ENCODE measurements at regions not wholly inside any gene's neighbourhood (a gene's known extent, or its start where the extent isn't known, plus 50 kb on each side); places are given as distances from the start of the nearest gene placed in this dataset.

- ATAC-seq: no peak
- H3K9me3 ChIP-seq (ENCODE audit: low read length): no peaks in the 10 kb centered on the region
- no TSS peak for BruUV-seq (replicated peaks)
- no peak overlapping the region for H3K9ac ChIP-seq (ENCODE audit: low read length)
- ChIA-PET POLR2A (ENCODE audit: unreplicated experiment) (no interaction called here), CTCF (no interaction called here)
- no peaks in the 10 kb centered on the region for H4K20me1 ChIP-seq (ENCODE audit: low read length)
- H3K4me2 ChIP-seq (ENCODE audit: low read length): no peak overlapping the region
- H3K27ac ChIP-seq (ENCODE audit: low read length): no peak overlapping the region
- H2AFZ ChIP-seq (ENCODE audit: low read length): no peak overlapping the region
- TF ChIP-seq EZH2 (IDR thresholded peaks at IDR 0.05; ENCODE audit: low read length, unreplicated experiment) (no peak), CTCF (conservative IDR thresholded peaks at IDR 0.05; ENCODE audit: low read depth, low read length) (no peak), EZH2phosphoT487 (IDR thresholded peaks at IDR 0.05; ENCODE audit: borderline replicate concordance, low read length) (no peak)
- H3K4me3 ChIP-seq (ENCODE audit: low read length): no peak overlapping the region
- H3K4me1 ChIP-seq (ENCODE audit: insufficient read depth, low read length): no peaks in the 10 kb centered on the region
- no peaks in the 10 kb centered on the region for H3F3A ChIP-seq (ENCODE audit: low read length, unreplicated experiment)
- no peaks in the 10 kb centered on the region for H3K79me2 ChIP-seq (ENCODE audit: low read length)
- intact Hi-C loops (cut with micrococcal nuclease): no loop called here
- no peaks in the 10 kb centered on the region for H3K36me3 ChIP-seq (ENCODE audit: low read depth, low read length)
- no peak for DNase-seq
- H3K9me2 ChIP-seq (replicated peaks; ENCODE audit: low read length): no peaks in the 10 kb centered on the region
- no peaks in the 10 kb centered on the region; the same call in 1 of the 2 replicates for H3K27me3 ChIP-seq (ENCODE audit: low read length)
These were observed 215.1 kb downstream of the TBXT start for GRCh38 chr6:165952514-165952913.

- POLR2A ChIA-PET (ENCODE audit: unreplicated experiment): no interaction called here
- no peaks in the 10 kb centered on the region for H3K9me3 ChIP-seq (ENCODE audit: low read length)
- BruUV-seq (replicated peaks): no TSS peak
These were observed 217.3 kb downstream of the TBXT start for GRCh38 chr6:165950316-165950715.

GRCh38 chr6:165949324-165949723, 218.3 kb downstream of the TBXT start:
- Histone ChIP-seq H3K4me1 (ENCODE audit: insufficient read depth, low read length) (no peaks in the 10 kb centered on the region), H3F3A (ENCODE audit: low read length, unreplicated experiment) (no peaks in the 10 kb centered on the region), H3K27ac (ENCODE audit: low read length) (no peak overlapping the region), H3K9ac (ENCODE audit: low read length) (no peak overlapping the region), H3K4me3 (ENCODE audit: low read length) (no peak overlapping the region), H3K36me3 (ENCODE audit: low read depth, low read length) (no peaks in the 10 kb centered on the region), H3K27me3 (ENCODE audit: low read length) (no peaks in the 10 kb centered on the region; the same call in 1 of the 2 replicates), H3K4me2 (ENCODE audit: low read length) (no peak overlapping the region), H3K9me3 (ENCODE audit: low read length) (no peaks in the 10 kb centered on the region), H2AFZ (ENCODE audit: low read length) (no peak overlapping the region), H3K9me2 (replicated peaks; ENCODE audit: low read length) (no peaks in the 10 kb centered on the region), H4K20me1 (ENCODE audit: low read length) (no peaks in the 10 kb centered on the region), H3K79me2 (ENCODE audit: low read length) (no peaks in the 10 kb centered on the region)
- no peak for ATAC-seq
- CTCF ChIA-PET: no interaction called here
- intact Hi-C loops (cut with micrococcal nuclease): no loop called here
- no TSS peak for BruUV-seq (replicated peaks)
- no peak for TF ChIP-seq EZH2phosphoT487 (IDR thresholded peaks at IDR 0.05; ENCODE audit: borderline replicate concordance, low read length)
- no peak for TF ChIP-seq EZH2 (IDR thresholded peaks at IDR 0.05; ENCODE audit: low read length, unreplicated experiment)
- TF ChIP-seq CTCF (conservative IDR thresholded peaks at IDR 0.05; ENCODE audit: low read depth, low read length): no peak
- POLR2A ChIA-PET (ENCODE audit: unreplicated experiment): no interaction called here
- no peak for DNase-seq

More at GRCh38 chr6:165950316-165950715, 217.3 kb downstream of the TBXT start:
- Histone ChIP-seq H3K9me2 (replicated peaks; ENCODE audit: low read length) (no peaks in the 10 kb centered on the region), H3K4me2 (ENCODE audit: low read length) (no peak overlapping the region), H3K27ac (ENCODE audit: low read length) (no peak overlapping the region), H3K79me2 (ENCODE audit: low read length) (no peaks in the 10 kb centered on the region), H3F3A (ENCODE audit: low read length, unreplicated experiment) (no peaks in the 10 kb centered on the region), H3K36me3 (ENCODE audit: low read depth, low read length) (no peaks in the 10 kb centered on the region), H3K27me3 (ENCODE audit: low read length) (no peaks in the 10 kb centered on the region; the same call in 1 of the 2 replicates), H4K20me1 (ENCODE audit: low read length) (no peaks in the 10 kb centered on the region), H3K4me3 (ENCODE audit: low read length) (no peak overlapping the region), H2AFZ (ENCODE audit: low read length) (no peak overlapping the region), H3K4me1 (ENCODE audit: insufficient read depth, low read length) (no peaks in the 10 kb centered on the region), H3K9ac (ENCODE audit: low read length) (no peak overlapping the region)
- ATAC-seq (no peak), DNase-seq (no peak)
- intact Hi-C loops (cut with micrococcal nuclease): no loop called here
- CTCF ChIA-PET: no interaction called here
- TF ChIP-seq EZH2 (IDR thresholded peaks at IDR 0.05; ENCODE audit: low read length, unreplicated experiment): no peak
